ENCODE measurements at regions not wholly inside any gene's neighbourhood (a gene's known extent, or its start where the extent isn't known, plus 50 kb on each side); places are given as distances from the start of the nearest gene placed in this dataset.

GRCh38 chr16:86073763-86074493 lies 175.0 kb downstream of the IRF8 start:
- Histone ChIP-seq H3K9me3 (no peaks in the 10 kb centered on the region), H3K4me3 (no peak overlapping the region), H3K27ac (peak overlapping the region in 1 of 5 donors; percentile 56), H3K36me3 (no peaks in the 10 kb centered on the region), H3K4me1 (peaks cover 0 to 7% (median 4%) of the 10 kb centered on the region in 4 donors), H3K27me3 (peaks cover 0 to 17% (median 5%) of the 10 kb centered on the region in 3 donors)
- DNase-seq = no peak
- TF ChIP-seq CTCF (IDR thresholded peaks at IDR 0.05) (no peak), POLR2AphosphoS5 (IDR thresholded peaks at IDR 0.05) (no peak), POLR2A (IDR thresholded peaks at IDR 0.05) (no peak), EP300 (IDR thresholded peaks at IDR 0.05) (no peak)
- intact Hi-C loops (cut with DNase I; ENCODE audit: low total_unique reads) = loop anchor here (5.0 kb wide), 1 partner anchor 448 kb away; no protein-coding TSS in a partner anchor
- 71 to 88% (median 81%) methylated on average over 8 to 9 of the region's 9 CpGs for WGBS, 5 donors

DNA sequence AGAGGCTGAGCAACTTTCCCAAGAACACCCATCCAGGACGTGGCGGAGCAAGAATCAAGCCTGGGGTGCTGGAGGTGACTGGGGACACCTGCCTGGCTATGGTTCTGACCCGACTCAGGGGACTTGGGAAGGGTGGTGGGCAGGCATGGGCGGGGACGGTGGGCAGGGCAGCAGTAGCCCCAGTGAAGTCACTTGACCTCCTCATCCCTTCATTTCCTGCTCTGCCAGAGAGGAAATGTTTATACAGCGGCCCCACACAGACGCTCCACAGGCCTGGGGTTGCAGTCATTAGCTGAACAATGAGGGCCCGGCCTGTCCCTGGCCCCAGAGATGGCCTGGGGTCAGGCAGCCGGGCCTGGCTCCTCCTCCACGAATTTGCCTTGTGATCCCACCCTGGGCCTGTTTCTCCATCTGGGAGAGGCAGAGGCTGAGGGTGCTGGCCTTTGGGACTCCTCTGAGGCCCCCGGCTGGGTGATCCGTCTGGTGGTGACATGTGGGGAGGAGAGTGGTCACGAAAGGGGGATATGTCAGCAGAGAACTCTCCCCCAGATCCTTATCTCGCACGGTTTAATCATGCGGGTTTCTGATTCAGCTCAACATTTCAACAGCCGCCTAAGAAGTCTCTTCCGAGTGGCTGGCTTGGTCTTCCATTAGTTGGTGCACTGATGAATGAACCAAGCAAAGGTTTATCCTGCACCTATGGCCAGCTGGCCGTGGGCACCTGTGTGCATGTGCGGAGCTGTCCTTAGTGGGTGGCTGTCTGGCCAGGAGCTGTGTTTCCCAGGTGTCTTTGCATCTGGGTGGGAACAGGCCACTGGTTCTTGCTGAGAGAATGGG lies 175.9 kb downstream of the IRF8 start:
- Histone ChIP-seq H3K27ac (peak overlapping the region in 4 of 5 donors; percentile 9 to 56 (median 37)), H3K36me3 (no peaks in the 10 kb centered on the region), H3K4me3 (no peak overlapping the region), H3K4me1 (peaks cover 0 to 7% (median 4%) of the 10 kb centered on the region in 4 donors), H3K9me3 (no peaks in the 10 kb centered on the region), H3K27me3 (peaks cover 0 to 12% (median 5%) of the 10 kb centered on the region in 3 donors)
- 40 to 54% (median 49%) methylated on average over 17 to 20 of the region's 20 CpGs for WGBS, 5 donors
- TF ChIP-seq EP300 (IDR thresholded peaks at IDR 0.05) (no peak), POLR2AphosphoS5 (IDR thresholded peaks at IDR 0.05) (no peak), CTCF (IDR thresholded peaks at IDR 0.05) (no peak), POLR2A (IDR thresholded peaks at IDR 0.05) (no peak)
- DNase-seq = peak in 1 of 2 donors; percentile 54
- intact Hi-C loops (cut with DNase I; ENCODE audit: low total_unique reads) = loop anchor here (5.0 kb wide), 1 partner anchor 447 kb away; no protein-coding TSS in a partner anchor

DNA sequence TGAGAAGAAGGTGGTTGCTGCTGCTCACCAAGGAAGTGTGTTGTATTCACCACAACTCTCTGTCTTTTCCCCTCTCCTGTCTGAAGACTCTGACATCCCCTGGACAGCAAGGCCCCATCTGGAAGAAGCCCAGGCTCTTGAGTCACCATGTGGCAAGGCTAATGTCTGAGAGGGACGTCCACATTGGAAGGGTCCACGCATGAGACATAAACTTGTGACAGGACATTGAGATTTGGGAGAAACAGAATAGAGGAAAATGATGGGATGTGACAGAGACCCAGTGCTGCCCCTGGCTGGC lies 176.5 kb downstream of the IRF8 start:
- Histone ChIP-seq H3K4me1 (peaks cover 0 to 7% (median 4%) of the 10 kb centered on the region in 4 donors), H3K27ac (peak overlapping the region in 3 of 5 donors; percentile 5 to 56 (median 9)), H3K27me3 (peaks cover 0 to 10% (median 6%) of the 10 kb centered on the region in 3 donors), H3K4me3 (no peak overlapping the region), H3K9me3 (no peaks in the 10 kb centered on the region), H3K36me3 (no peaks in the 10 kb centered on the region)
- no peak for DNase-seq
- no peak for TF ChIP-seq POLR2A (IDR thresholded peaks at IDR 0.05)
- TF ChIP-seq EP300 (IDR thresholded peaks at IDR 0.05) = no peak
- TF ChIP-seq POLR2AphosphoS5 (IDR thresholded peaks at IDR 0.05) = no peak
- TF ChIP-seq CTCF (IDR thresholded peaks at IDR 0.05) = no peak
- WGBS, 5 donors = 57 to 93% (median 67%) methylated on average over 2 of the region's 2 CpGs
- intact Hi-C loops (cut with DNase I; ENCODE audit: low total_unique reads) = no loop called here

DNA sequence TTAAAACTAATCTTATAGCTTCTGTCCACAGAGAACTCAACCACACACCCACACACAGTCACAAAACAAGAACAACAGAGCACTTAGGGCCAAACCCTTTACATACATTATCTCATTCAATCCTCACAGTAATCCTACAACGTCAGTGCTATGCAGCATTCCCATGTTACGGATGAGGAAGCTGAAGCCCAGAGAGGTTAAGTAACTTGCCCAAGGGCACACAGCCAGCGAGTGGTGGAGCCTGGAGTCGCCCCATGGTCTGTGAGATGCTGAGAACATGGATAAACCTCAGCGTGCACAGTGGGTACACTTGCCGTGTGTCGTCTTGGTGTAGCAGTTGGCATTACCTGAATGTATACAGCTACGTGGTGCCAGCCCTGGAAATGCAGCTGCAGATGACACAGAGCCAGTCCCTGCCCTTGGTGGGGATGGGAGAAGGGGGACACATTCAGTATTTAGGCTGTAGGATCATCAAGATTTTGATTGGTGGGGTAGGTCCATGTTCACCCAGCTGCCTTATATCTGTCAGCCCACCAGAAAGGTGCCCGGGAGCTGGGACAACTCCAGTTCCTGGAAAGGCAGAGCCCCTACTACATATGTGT lies 177.0 kb downstream of the IRF8 start:
- no peaks in the 10 kb centered on the region for H3K36me3 ChIP-seq
- DNase-seq = no peak

More for the DNA sequence above, 177.0 kb downstream of the IRF8 start:
- TF ChIP-seq CTCF (IDR thresholded peaks at IDR 0.05) (no peak), EP300 (IDR thresholded peaks at IDR 0.05) (no peak), POLR2A (IDR thresholded peaks at IDR 0.05) (no peak), POLR2AphosphoS5 (IDR thresholded peaks at IDR 0.05) (no peak)
- peaks cover 0 to 7% (median 4%) of the 10 kb centered on the region in 4 donors for H3K4me1 ChIP-seq
- H3K27ac ChIP-seq = no peak overlapping the region
- intact Hi-C loops (cut with DNase I; ENCODE audit: low total_unique reads) = no loop called here
- H3K4me3 ChIP-seq = no peak overlapping the region
- WGBS, 5 donors = 76 to 88% (median 81%) methylated on average over 9 of the region's 9 CpGs
- H3K27me3 ChIP-seq = peaks cover 0 to 12% (median under 1%) of the 10 kb centered on the region in 3 donors
- no peaks in the 10 kb centered on the region for H3K9me3 ChIP-seq
